Mesenchymal stem cell (in vitro differentiated cells and primary cell): ENCODE measurements at regions not wholly inside any gene's neighbourhood (a gene's known extent, or its start where the extent isn't known, plus 50 kb on each side); places are given as distances from the start of the nearest gene placed in this dataset.

ENCODE experiments used
- DNase-seq: peaks from one replicate; pipeline ENCODE4 v3.0.0-alpha.2; 2013
- H2AFZ ChIP-seq: one replicate; pipeline ENCODE4 v1.6.1; 2013; ENCODE audit warnings: low read depth, mild to moderate bottlenecking, control low read depth, inconsistent platforms, low read length, moderate library complexity
- H2AK5ac ChIP-seq: 2 replicates; pipeline ENCODE4 v1.6.1; 2013; ENCODE audit warnings: low read length, moderate library complexity, mild to moderate bottlenecking, inconsistent platforms; ENCODE audit not compliant: severe bottlenecking
- H2BK120ac ChIP-seq: one replicate; pipeline ENCODE4 v1.6.1; 2013; ENCODE audit warnings: low read depth, mild to moderate bottlenecking, inconsistent platforms, low read length, moderate library complexity
- H2BK12ac ChIP-seq, 2 experiments: one replicate each; pipeline ENCODE4 v1.6.1; 2013; ENCODE audit warnings: inconsistent platforms in 2 of 2, low read length in 2 of 2, mild to moderate bottlenecking in 2 of 2, moderate library complexity in 2 of 2, control low read depth in 1 of 2
- H2BK15ac ChIP-seq: one replicate; pipeline ENCODE4 v1.6.1; 2013; ENCODE audit warnings: mild to moderate bottlenecking, low read depth, inconsistent platforms; ENCODE audit not compliant: poor library complexity, severe bottlenecking
- H2BK5ac ChIP-seq: 2 replicates; pipeline ENCODE4 v1.6.1; 2013; ENCODE audit warnings: low read depth, mild to moderate bottlenecking, low read length, control low read depth, inconsistent platforms; ENCODE audit not compliant: poor library complexity, severe bottlenecking
- H3K14ac ChIP-seq, 2 experiments: one replicate each; pipeline ENCODE4 v1.6.1; 2013; ENCODE audit warnings: inconsistent platforms in 2 of 2, low read length in 2 of 2, control low read depth in 1 of 2, mild to moderate bottlenecking in 1 of 2, moderate library complexity in 1 of 2
- H3K18ac ChIP-seq, 2 experiments: one replicate each; pipeline ENCODE4 v1.6.1; 2013; ENCODE audit warnings: inconsistent platforms in 2 of 2, low read length in 2 of 2, control low read depth in 1 of 2, low read depth in 1 of 2, mild to moderate bottlenecking in 1 of 2
- H3K23ac ChIP-seq, 2 experiments: one replicate each; pipeline ENCODE4 v1.6.1; 2013; ENCODE audit warnings: inconsistent platforms in 2 of 2, low read length in 2 of 2, mild to moderate bottlenecking in 2 of 2, moderate library complexity in 2 of 2, control low read depth in 1 of 2
- H3K27ac ChIP-seq: 2 replicates; pipeline ENCODE4 v1.5.1; 2013; ENCODE audit warnings: mild to moderate bottlenecking, moderate library complexity, low read length, control low read depth, inconsistent platforms; ENCODE audit not compliant: poor library complexity, severe bottlenecking
- H3K27me3 ChIP-seq, 2 experiments: 2 replicates each; pipeline versions ENCODE4 v1.6.1 to v1.7.0; 2013; ENCODE audit warnings: low read length in 2 of 2, mild to moderate bottlenecking in 2 of 2, moderate library complexity in 2 of 2, control low read depth in 1 of 2, inconsistent platforms in 1 of 2; ENCODE audit not compliant: control insufficient read depth in 1 of 2, insufficient read depth in 1 of 2
- H3K36me3 ChIP-seq, 2 experiments: 2 replicates each; pipeline versions ENCODE4 v1.6.1 to v1.7.0; 2013; ENCODE audit warnings: low read length in 2 of 2, control low read depth in 1 of 2, inconsistent platforms in 1 of 2, low read depth in 1 of 2, mild to moderate bottlenecking in 1 of 2; ENCODE audit not compliant: insufficient read depth in 2 of 2, control insufficient read depth in 1 of 2
- H3K4ac ChIP-seq, 2 experiments: one replicate each; pipeline ENCODE4 v1.6.1; 2013; ENCODE audit warnings: inconsistent platforms in 2 of 2, low read length in 2 of 2, mild to moderate bottlenecking in 2 of 2, moderate library complexity in 2 of 2, control low read depth in 1 of 2, low read depth in 1 of 2
- H3K4me1 ChIP-seq: 2 replicates; pipeline ENCODE4 v1.6.1; 2013; ENCODE audit warnings: low read depth, low read length, control low read depth; ENCODE audit not compliant: control insufficient read depth, insufficient read depth
- H3K4me2 ChIP-seq: 2 replicates; pipeline ENCODE4 v1.6.1; 2013; ENCODE audit warnings: low read length, mild to moderate bottlenecking, inconsistent platforms; ENCODE audit not compliant: poor library complexity, severe bottlenecking
- H3K4me3 ChIP-seq, 2 experiments: 2 replicates each; pipeline versions ENCODE4 v1.5.1 to v1.7.0; 2013; ENCODE audit warnings: low read length in 2 of 2, mild to moderate bottlenecking in 2 of 2, control low read depth in 1 of 2, low read depth in 1 of 2; ENCODE audit not compliant: insufficient read depth in 1 of 2
- H3K79me1 ChIP-seq: replicated peaks from 2 replicates; pipeline ENCODE4 v1.6.1; 2013; ENCODE audit warnings: mild to moderate bottlenecking, control low read depth, low read length, inconsistent platforms; ENCODE audit not compliant: poor library complexity, severe bottlenecking
- H3K9ac ChIP-seq: 2 replicates; pipeline ENCODE4 v1.7.0; 2013; ENCODE audit warnings: mild to moderate bottlenecking, low read length, moderate library complexity
- H3K9me3 ChIP-seq: 2 replicates; pipeline ENCODE4 v1.7.0; 2013; ENCODE audit warnings: mild to moderate bottlenecking, low read length; ENCODE audit not compliant: control insufficient read depth
- H4K8ac ChIP-seq: one replicate; pipeline ENCODE4 v1.6.1; 2013; ENCODE audit warnings: inconsistent platforms, mild to moderate bottlenecking, low read length, moderate library complexity
- H4K91ac ChIP-seq: one replicate; pipeline ENCODE4 v1.6.1; 2013; ENCODE audit warnings: mild to moderate bottlenecking, low read length, inconsistent platforms
- WGBS: methylation state at CpG from one replicate; pipeline ENCODE4 v1.1.7; 2013; ENCODE audit warnings: mixed read lengths; 5-methylcytosine and 5-hydroxymethylcytosine counted together

DNA sequence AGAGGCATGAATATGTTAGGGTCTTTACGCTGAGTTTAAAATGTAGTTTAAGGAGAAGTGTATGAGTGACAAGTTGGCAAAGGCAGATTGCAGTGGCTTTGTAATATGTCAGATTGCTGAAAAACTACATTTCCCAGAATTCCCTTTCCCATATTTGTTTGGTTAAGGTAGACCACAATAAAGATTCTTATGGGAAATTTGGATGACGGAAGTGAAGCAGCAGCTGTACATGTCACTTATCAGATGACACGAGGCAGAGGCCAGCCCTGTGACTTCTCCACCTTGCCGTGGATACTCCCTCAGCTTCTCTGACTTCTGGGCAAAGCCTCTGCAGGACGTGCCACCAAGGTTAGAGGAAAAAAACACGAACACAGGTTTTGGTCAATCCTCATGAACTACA is 229.7 kb upstream of the DKK2 start:
- peaks cover 1% of the 10 kb centered on the region for H3K79me1 ChIP-seq
- H4K91ac ChIP-seq, result no peak overlapping the region
- no peak overlapping the region for H3K23ac ChIP-seq
- WGBS, result 90% methylated on average over 6 of the region's 6 CpGs
- no peak overlapping the region for H3K18ac ChIP-seq
- H3K9me3 ChIP-seq, result peaks cover 9% of the 10 kb centered on the region
- no peak for DNase-seq
- no peak overlapping the region for H4K8ac ChIP-seq
- no peak overlapping the region for H2BK12ac ChIP-seq
- no peak overlapping the region for H3K4me3 ChIP-seq
- H3K36me3 ChIP-seq, result peaks cover 0 to 6% of the 10 kb centered on the region in 2 experiments
- no peak overlapping the region for H2AFZ ChIP-seq
- H3K27ac ChIP-seq, result no peak overlapping the region
- H2BK5ac ChIP-seq, result no peak overlapping the region
- no peaks in the 10 kb centered on the region for H3K27me3 ChIP-seq
- H2BK15ac ChIP-seq, result no peak overlapping the region
- no peak overlapping the region for H3K9ac ChIP-seq
- H3K4me2 ChIP-seq, result no peak overlapping the region
- no peak overlapping the region for H3K14ac ChIP-seq
- H3K4ac ChIP-seq, result no peak overlapping the region
- H2BK120ac ChIP-seq, result no peak overlapping the region
- peaks cover 2% of the 10 kb centered on the region for H3K4me1 ChIP-seq
- no peak overlapping the region for H2AK5ac ChIP-seq

DNA sequence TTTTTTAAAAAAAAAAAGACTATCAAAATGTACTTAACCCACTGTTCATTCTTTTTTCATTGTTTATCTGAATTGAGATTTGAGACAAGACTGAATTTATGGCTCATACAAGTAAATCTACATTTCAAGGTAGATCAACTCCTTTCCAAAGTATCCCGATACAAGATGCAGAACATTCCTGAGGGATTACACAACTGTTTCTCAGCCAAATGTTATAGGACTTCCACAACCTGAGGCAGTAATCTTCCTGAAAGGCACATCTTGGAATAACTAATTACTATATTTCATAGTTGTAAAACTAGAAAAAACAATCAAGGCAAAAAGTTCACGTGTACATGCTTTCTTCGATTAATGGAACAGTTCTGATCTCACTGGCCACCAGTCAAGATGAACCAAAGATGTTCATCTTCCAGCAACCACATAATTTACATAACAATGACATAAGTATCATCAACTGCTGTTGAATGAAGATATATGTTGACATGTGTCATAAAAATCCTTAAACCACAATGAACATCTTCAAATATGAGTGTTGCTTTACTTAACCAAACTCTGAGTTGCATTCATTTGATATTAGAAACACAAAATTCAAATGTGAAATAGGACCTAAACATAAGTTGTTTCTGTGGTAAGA is 225.2 kb upstream of the DKK2 start:
- H3K36me3 ChIP-seq, result no peaks in the 10 kb centered on the region
- H3K9ac ChIP-seq, result no peak overlapping the region
- H3K4me2 ChIP-seq, result no peak overlapping the region

DNA sequence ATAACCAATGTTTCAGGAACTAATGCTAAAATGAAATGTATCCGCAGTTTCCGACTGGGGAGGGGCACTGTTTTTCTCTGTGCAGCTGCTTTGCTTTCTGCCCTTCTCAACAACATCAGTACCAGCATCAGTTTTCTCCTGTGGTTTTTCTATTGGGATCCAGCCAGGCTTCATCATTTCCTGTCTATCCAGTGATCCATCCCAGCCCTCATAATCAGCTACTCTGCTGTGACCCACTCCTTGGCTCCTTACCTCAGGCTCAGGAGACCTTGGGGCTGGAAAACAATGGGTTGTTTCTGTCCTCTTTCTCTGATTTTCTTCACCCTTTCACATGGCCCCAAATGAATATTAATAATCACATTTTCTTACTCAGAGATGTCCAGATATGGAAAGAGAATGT is 222.2 kb upstream of the DKK2 start:
- H4K91ac ChIP-seq, result no peak overlapping the region
- no peak overlapping the region for H2BK5ac ChIP-seq
- no peak overlapping the region for H2BK120ac ChIP-seq
- H3K27me3 ChIP-seq, result no peaks in the 10 kb centered on the region
- H3K9ac ChIP-seq, result no peak overlapping the region
- H2AK5ac ChIP-seq, result no peak overlapping the region
- no peak overlapping the region for H3K4me2 ChIP-seq
- H3K9me3 ChIP-seq, result no peaks in the 10 kb centered on the region
- no peaks in the 10 kb centered on the region for H3K4me1 ChIP-seq
- H3K27ac ChIP-seq, result no peak overlapping the region
- H3K18ac ChIP-seq, result no peak overlapping the region
- no peak overlapping the region for H2BK12ac ChIP-seq
- H3K4me3 ChIP-seq, result no peak overlapping the region
- H2AFZ ChIP-seq, result no peak overlapping the region
- no peak overlapping the region for H3K4ac ChIP-seq
- no peak for DNase-seq
- 95% methylated on average over 2 of the region's 2 CpGs for WGBS
- no peak overlapping the region for H2BK15ac ChIP-seq
- H3K23ac ChIP-seq, result no peak overlapping the region
- H3K36me3 ChIP-seq, result no peaks in the 10 kb centered on the region
- H3K79me1 ChIP-seq, result no peaks in the 10 kb centered on the region
- no peak overlapping the region for H4K8ac ChIP-seq
- no peak overlapping the region for H3K14ac ChIP-seq

More for the DNA sequence above, 225.2 kb upstream of the DKK2 start:
- Histone ChIP-seq H2BK120ac (no peak overlapping the region), H3K9me3 (no peaks in the 10 kb centered on the region), H3K23ac (no peak overlapping the region), H3K18ac (no peak overlapping the region), H2AFZ (no peak overlapping the region), H3K4ac (no peak overlapping the region), H2AK5ac (no peak overlapping the region), H4K91ac (no peak overlapping the region), H3K27ac (no peak overlapping the region), H2BK12ac (no peak overlapping the region), H2BK5ac (no peak overlapping the region), H4K8ac (no peak overlapping the region), H3K14ac (no peak overlapping the region), H3K27me3 (no peaks in the 10 kb centered on the region), H3K4me3 (no peak overlapping the region), H3K79me1 (no peaks in the 10 kb centered on the region), H3K4me1 (no peaks in the 10 kb centered on the region), H2BK15ac (no peak overlapping the region)
- WGBS, result 73% methylated on average over 3 of the region's 3 CpGs
- DNase-seq, result no peak

DNA sequence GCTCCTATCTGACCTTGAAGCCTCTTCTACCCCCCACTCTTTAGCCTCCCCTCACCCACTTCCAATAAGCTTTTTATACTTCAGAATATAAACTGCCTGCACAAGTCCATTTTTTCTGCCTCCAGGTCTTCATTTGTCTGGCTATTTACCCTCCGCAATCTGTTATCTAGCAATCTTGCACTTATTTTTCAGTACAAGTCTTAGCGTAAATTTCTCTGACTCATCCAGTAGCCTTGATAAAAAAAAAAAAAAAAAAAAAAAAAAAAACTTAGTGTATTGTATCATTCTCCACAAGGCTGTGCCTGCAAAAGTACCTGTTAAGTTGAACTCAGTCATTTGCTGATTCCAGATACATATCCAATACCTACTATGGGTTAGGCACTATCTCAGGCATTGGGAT is 219.5 kb upstream of the DKK2 start:
- H2BK12ac ChIP-seq, result no peak overlapping the region
- no peaks in the 10 kb centered on the region for H3K36me3 ChIP-seq
- H3K27ac ChIP-seq, result no peak overlapping the region
- no peaks in the 10 kb centered on the region for H3K79me1 ChIP-seq
- no peak overlapping the region for H2AK5ac ChIP-seq
- no peaks in the 10 kb centered on the region for H3K9me3 ChIP-seq
- H2BK5ac ChIP-seq, result no peak overlapping the region
- no peak overlapping the region for H3K18ac ChIP-seq
- no peak overlapping the region for H2AFZ ChIP-seq
- H3K4me1 ChIP-seq, result no peaks in the 10 kb centered on the region
- no peak overlapping the region for H2BK15ac ChIP-seq
- H3K23ac ChIP-seq, result no peak overlapping the region
- H3K4me3 ChIP-seq, result no peak overlapping the region
- DNase-seq, result peak; percentile 27
- no peak overlapping the region for H3K4ac ChIP-seq
- no peaks in the 10 kb centered on the region for H3K27me3 ChIP-seq
- no peak overlapping the region for H3K14ac ChIP-seq
- H4K91ac ChIP-seq, result no peak overlapping the region
- H4K8ac ChIP-seq, result no peak overlapping the region
- no CpG with 5 or more reads among the region's 2 CpGs for WGBS
- no peak overlapping the region for H3K9ac ChIP-seq
- no peak overlapping the region for H3K4me2 ChIP-seq
- H2BK120ac ChIP-seq, result no peak overlapping the region
